H1 (cell line): ENCODE measurements at regions not wholly inside any gene's neighbourhood (a gene's known extent, or its start where the extent isn't known, plus 50 kb on each side); places are given as distances from the start of the nearest gene placed in this dataset.

Experiments used
- CTCF ChIA-PET: fragments of 300-600 bp; sonication (Branson Sonifier 250); formaldehyde crosslinking; loops from one replicate; lab custom pipeline; 2021; ENCODE audit not compliant: partially characterized antibody; lab: Charles Lee
- POLR2A ChIA-PET: fragments of 300-600 bp; sonication (Branson Sonifier 250); formaldehyde crosslinking; loops from one replicate; lab custom pipeline; 2021; ENCODE audit warnings: inconsistent platforms; ENCODE audit not compliant: partially characterized antibody; lab: Charles Lee
- DNase-seq, 2 experiments: peaks; one replicate each; pipeline versions ENCODE4 v3.0.0 to v3.0.0-alpha.2; 2010 to 2022; ENCODE audit warnings: low spot score in 2 of 2, low read depth in 1 of 2, mixed read lengths in 1 of 2
- FAIRE-seq: peaks from 2 replicates; lab custom pipeline; 2011; peaks lifted over from hg19 to GRCh38; lab: Jason Lieb, UNC
- H2AFZ ChIP-seq: 2 replicates; pipeline ENCODE4 v1.8.1; 2012; ENCODE audit warnings: low read length, inconsistent platforms
- H2AK5ac ChIP-seq: 2 replicates; pipeline ENCODE4 v1.6.1; 2013; ENCODE audit warnings: low read depth, low read length
- H2BK120ac ChIP-seq: replicated peaks from 2 replicates; pipeline ENCODE3; 2013; ENCODE audit warnings: low read depth, low read length, inconsistent platforms
- H2BK12ac ChIP-seq: 2 replicates; pipeline ENCODE4 v1.6.1; 2013; ENCODE audit warnings: low read depth, low read length
- H2BK15ac ChIP-seq: 2 replicates; pipeline ENCODE4 v1.6.1; 2013; ENCODE audit warnings: low read length
- H2BK20ac ChIP-seq: 2 replicates; pipeline ENCODE4 v1.6.1; 2013; ENCODE audit warnings: low read length
- H2BK5ac ChIP-seq: 2 replicates; pipeline ENCODE4 v1.6.1; 2013; ENCODE audit warnings: low read depth, low read length
- H3K14ac ChIP-seq: 2 replicates; pipeline ENCODE4 v1.6.1; 2013; ENCODE audit warnings: inconsistent platforms; ENCODE audit not compliant: insufficient read length
- H3K18ac ChIP-seq: 2 replicates; pipeline ENCODE4 v1.6.1; 2013; ENCODE audit warnings: low read length; ENCODE audit errors: extremely low read depth
- H3K23ac ChIP-seq: 2 replicates; pipeline ENCODE4 v1.6.1; 2013; ENCODE audit warnings: inconsistent platforms; ENCODE audit not compliant: insufficient read length
- H3K23me2 ChIP-seq: 2 replicates; pipeline ENCODE4 v1.6.1; 2013; ENCODE audit warnings: low read depth, low read length
- H3K27ac ChIP-seq: 2 replicates; pipeline ENCODE4 v1.6.1; 2011; ENCODE audit warnings: low read depth, low read length, inconsistent platforms
- H3K27me3 ChIP-seq, 4 experiments: replicated peaks in 1 of 4; 1 replicate in 1 of 4; 2 replicates in 3 of 4; pipeline versions ENCODE4 v1.6.1 to v1.8.1; 2011 to 2013; ENCODE audit warnings: low read length in 3 of 4, mild to moderate bottlenecking in 3 of 4, inconsistent platforms in 2 of 4, mixed read lengths in 2 of 4, moderate library complexity in 1 of 4; ENCODE audit not compliant: control insufficient read depth in 3 of 4, insufficient read depth in 3 of 4; ENCODE audit errors: extremely low read depth in 1 of 4
- H3K36me3 ChIP-seq, 4 experiments: 2 replicates each; pipeline versions ENCODE4 v1.6.1 to v1.8.1; 2011 to 2013; ENCODE audit warnings: mild to moderate bottlenecking in 4 of 4, low read length in 3 of 4, moderate library complexity in 2 of 4, control low read depth in 1 of 4, inconsistent platforms in 1 of 4; ENCODE audit not compliant: insufficient read depth in 4 of 4, control insufficient read depth in 2 of 4
- H3K4ac ChIP-seq: replicated peaks from 2 replicates; pipeline ENCODE3; 2013; ENCODE audit warnings: low read length, low read depth, mixed read lengths, inconsistent platforms; ENCODE audit not compliant: insufficient read length
- H3K4me1 ChIP-seq, 4 experiments: replicated peaks in 1 of 4; 1 replicate in 1 of 4; 2 replicates in 3 of 4; pipeline versions ENCODE4 v1.6.1 to v1.8.1; 2011 to 2013; ENCODE audit warnings: low read length in 3 of 4, inconsistent platforms in 2 of 4, mixed read lengths in 1 of 4; ENCODE audit not compliant: insufficient read depth in 4 of 4, control insufficient read depth in 3 of 4
- H3K4me2 ChIP-seq, 2 experiments: 2 replicates each; pipeline versions ENCODE4 v1.6.1 to v1.8.1; 2011 to 2013; ENCODE audit warnings: low read depth in 2 of 2, low read length in 2 of 2, control low read depth in 1 of 2, inconsistent platforms in 1 of 2, mild to moderate bottlenecking in 1 of 2; ENCODE audit not compliant: insufficient read depth in 1 of 2
- H3K4me3 ChIP-seq, 4 experiments: fragments of 200-600, 300-600 bp in 1 of 4; sonication (generic), shearing (Covaris generic), sonication (Bioruptor Twin) in 1 of 4; 2 replicates each; pipeline versions ENCODE4 v1.5.1 to v1.8.1; 2011 to 2016; ENCODE audit warnings: low read length in 4 of 4, low read depth in 3 of 4, control low read depth in 2 of 4, inconsistent platforms in 2 of 4, mild to moderate bottlenecking in 2 of 4, mixed read lengths in 1 of 4, moderate library complexity in 1 of 4; ENCODE audit not compliant: insufficient read depth in 2 of 4; ENCODE audit errors: extremely low read depth in 1 of 4
- H3K56ac ChIP-seq: replicated peaks from 2 replicates; pipeline ENCODE3; 2013; ENCODE audit warnings: low read depth, mild to moderate bottlenecking, mixed read lengths, low read length, inconsistent platforms; ENCODE audit not compliant: insufficient read length
- H3K79me1 ChIP-seq: 2 replicates; pipeline ENCODE4 v1.6.1; 2013; ENCODE audit warnings: low read depth, low read length, control low read depth
- H3K79me2 ChIP-seq, 2 experiments: 2 replicates each; pipeline versions ENCODE4 v1.6.1 to v1.8.1; 2012 to 2013; ENCODE audit warnings: low read length in 2 of 2, mild to moderate bottlenecking in 2 of 2, inconsistent platforms in 1 of 2; ENCODE audit not compliant: insufficient read depth in 2 of 2, control insufficient read depth in 1 of 2
- H3K9ac ChIP-seq, 4 experiments: replicated peaks in 1 of 4; 1 replicate in 1 of 4; 2 replicates in 3 of 4; pipeline versions ENCODE4 v1.6.1 to v1.8.1; 2011 to 2013; ENCODE audit warnings: low read depth in 3 of 4, low read length in 3 of 4, control low read depth in 2 of 4, mild to moderate bottlenecking in 2 of 4, moderate library complexity in 2 of 4, inconsistent platforms in 1 of 4; ENCODE audit errors: extremely low read depth in 1 of 4
- H3K9me3 ChIP-seq, 2 experiments: 2 replicates each; pipeline versions ENCODE4 v1.6.1 to v1.8.1; 2012 to 2013; ENCODE audit warnings: mild to moderate bottlenecking in 2 of 2, moderate library complexity in 2 of 2, control low read depth in 1 of 2, inconsistent platforms in 1 of 2, low read depth in 1 of 2, low read length in 1 of 2, mixed read lengths in 1 of 2; ENCODE audit not compliant: insufficient read depth in 2 of 2
- H4K20me1 ChIP-seq, 2 experiments: replicated peaks in 1 of 2; 2 replicates each; pipeline versions ENCODE3 to v1.8.1; 2011 to 2013; ENCODE audit warnings: inconsistent platforms in 2 of 2, low read length in 2 of 2, mild to moderate bottlenecking in 1 of 2; ENCODE audit not compliant: insufficient read depth in 2 of 2, control insufficient read depth in 1 of 2
- H4K5ac ChIP-seq: 2 replicates; pipeline ENCODE4 v1.6.1; 2013; ENCODE audit warnings: low read length, low read depth, mixed read lengths, inconsistent platforms; ENCODE audit not compliant: insufficient read length
- H4K8ac ChIP-seq: 2 replicates; pipeline ENCODE4 v1.8.0; 2013; ENCODE audit warnings: mild to moderate bottlenecking, moderate library complexity, low read length, inconsistent platforms; ENCODE audit not compliant: insufficient read depth; ENCODE audit errors: extremely low read depth
- H4K91ac ChIP-seq: replicated peaks from 2 replicates; pipeline ENCODE3; 2013; ENCODE audit warnings: low read length, mixed read lengths, inconsistent platforms; ENCODE audit not compliant: insufficient read length
- CBX8 ChIP-seq: fragments of 300-800, 300-1000 bp; sonication (generic); IDR thresholded peaks from 2 replicates; pipeline ENCODE4 v1.7.1; 2016; ENCODE audit warnings: low read depth, low read length, borderline replicate concordance
- CHD2 ChIP-seq: IDR thresholded peaks from 2 replicates; pipeline ENCODE4 v1.6.1; 2012; ENCODE audit warnings: low read length, improper control_type of control experiment
- FOSL1 ChIP-seq: IDR thresholded peaks from 2 replicates; pipeline ENCODE4 v1.6.1; 2011; ENCODE audit warnings: mild to moderate bottlenecking, low read depth, low read length, moderate library complexity; ENCODE audit not compliant: insufficient read depth
- JUN ChIP-seq: IDR thresholded peaks from 2 replicates; pipeline ENCODE4 v1.6.1; 2011; ENCODE audit warnings: low read depth, mild to moderate bottlenecking, improper control_type of control experiment, low read length
- KDM4A ChIP-seq: IDR thresholded peaks from one replicate; pipeline ENCODE4 v1.7.1; 2012; ENCODE audit warnings: low read depth, mild to moderate bottlenecking, moderate library complexity, low read length, inconsistent platforms; ENCODE audit not compliant: severe bottlenecking
- SIN3A ChIP-seq, 2 experiments: IDR thresholded peaks in 1 of 2; conservative IDR thresholded peaks in 1 of 2; 2 replicates each; pipeline ENCODE4 v1.6.1; 2011 to 2012; ENCODE audit warnings: low read length in 2 of 2, improper control_type of control experiment in 1 of 2, low read depth in 1 of 2, mild to moderate bottlenecking in 1 of 2
- TBP ChIP-seq: IDR thresholded peaks from 2 replicates; pipeline ENCODE4 v1.6.1; 2011; ENCODE audit warnings: low read depth, low read length, improper control_type of control experiment
- WGBS, 2 experiments: shearing (Covaris generic) in 1 of 2; methylation state at CpG; one replicate each; pipeline versions ENCODE4 v1.1.6 to v1.1.7; 2013 to 2015; ENCODE audit warnings: low lambda C conversion rate in 2 of 2, mixed read lengths in 2 of 2, inconsistent platforms in 1 of 2, low coverage in 1 of 2, missing lambda C conversion rate in 1 of 2; ENCODE audit not compliant: insufficient replicate concordance in 2 of 2, insufficient coverage in 1 of 2, insufficient read length in 1 of 2; ENCODE audit errors: extremely low coverage in 1 of 2, missing lambda C conversion rate in 1 of 2; 5-methylcytosine and 5-hydroxymethylcytosine counted together
- TF ChIP-seq, protein P1 (sequence below): IDR thresholded peaks from 2 replicates; pipeline ENCODE4 v1.6.1; 2011; ENCODE audit warnings: low read length, improper control_type of control experiment

DNA sequence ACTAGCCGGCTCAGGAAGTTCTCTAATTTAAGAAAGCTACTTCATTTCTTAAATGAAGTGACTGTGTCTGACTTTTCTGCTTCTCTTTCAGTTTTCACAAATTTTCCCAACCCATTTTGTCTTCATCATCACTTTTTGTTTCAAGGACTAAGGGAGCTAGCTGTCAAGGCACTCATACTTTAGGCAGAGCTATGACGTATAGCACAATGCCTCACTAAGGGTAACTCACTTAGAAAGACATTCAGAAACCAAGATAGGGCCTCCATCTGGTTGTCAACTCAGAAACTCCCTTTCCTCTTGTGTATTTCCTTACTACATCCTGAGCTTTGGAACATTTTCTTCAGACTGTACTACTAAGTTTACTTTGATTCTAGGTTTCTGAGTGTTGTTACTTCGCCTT lies 397.9 kb downstream of the TOX3 start:
- H2BK5ac ChIP-seq: no peak overlapping the region
- H3K14ac ChIP-seq: no peak overlapping the region
- no peak overlapping the region for H4K91ac ChIP-seq
- no peaks in the 10 kb centered on the region for H3K79me1 ChIP-seq
- no peak overlapping the region for H3K4me2 ChIP-seq
- H3K4me1 ChIP-seq: no peaks in the 10 kb centered on the region
- TF ChIP-seq TBP (no peak), SIN3A (conservative IDR thresholded peaks at IDR 0.05 in 1 of 2, IDR thresholded peaks at IDR 0.05 in 1 of 2; ENCODE audit: low read depth in 1 of 2, low read length in 2 of 2) (no peak), FOSL1 (no peak), CBX8 (no peak), KDM4A (no peak), CHD2 (no peak), JUN (no peak)
- TF ChIP-seq, protein P1, sequence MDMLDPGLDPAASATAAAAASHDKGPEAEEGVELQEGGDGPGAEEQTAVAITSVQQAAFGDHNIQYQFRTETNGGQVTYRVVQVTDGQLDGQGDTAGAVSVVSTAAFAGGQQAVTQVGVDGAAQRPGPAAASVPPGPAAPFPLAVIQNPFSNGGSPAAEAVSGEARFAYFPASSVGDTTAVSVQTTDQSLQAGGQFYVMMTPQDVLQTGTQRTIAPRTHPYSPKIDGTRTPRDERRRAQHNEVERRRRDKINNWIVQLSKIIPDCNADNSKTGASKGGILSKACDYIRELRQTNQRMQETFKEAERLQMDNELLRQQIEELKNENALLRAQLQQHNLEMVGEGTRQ: no peak
- H4K5ac ChIP-seq: no peak overlapping the region
- H3K23ac ChIP-seq: no peak overlapping the region
- WGBS, 2 experiments: 93% methylated on average over 3 of the region's 3 CpGs; no CpG with 5 or more reads in 1 of the 2 experiments
- POLR2A ChIA-PET: no interaction called here
- no peak overlapping the region for H2AFZ ChIP-seq
- H3K27me3 ChIP-seq: no peaks in the 10 kb centered on the region
- no peak overlapping the region for H3K9ac ChIP-seq
- no peak overlapping the region for H2BK15ac ChIP-seq
- DNase-seq (no peak), FAIRE-seq (no peak)
- no peak overlapping the region for H4K8ac ChIP-seq
- no peak overlapping the region for H3K18ac ChIP-seq
- H3K23me2 ChIP-seq: no peaks in the 10 kb centered on the region
- H4K20me1 ChIP-seq: no peaks in the 10 kb centered on the region
- no peaks in the 10 kb centered on the region for H3K36me3 ChIP-seq
- no peak overlapping the region for H3K27ac ChIP-seq
- no peak overlapping the region for H3K4ac ChIP-seq
- H2AK5ac ChIP-seq: no peak overlapping the region
- no peak overlapping the region for H2BK120ac ChIP-seq
- H3K79me2 ChIP-seq: no peaks in the 10 kb centered on the region
- H2BK20ac ChIP-seq: no peak overlapping the region
- H3K4me3 ChIP-seq: no peak overlapping the region
- CTCF ChIA-PET: interaction anchor here (0.6 to 1.1 kb wide), 3 partner anchors 89 to 764 kb away, joined by 3 to 4 read pairs (median 3); no protein-coding TSS in a partner anchor
- H3K9me3 ChIP-seq: no peaks in the 10 kb centered on the region
- no peak overlapping the region for H2BK12ac ChIP-seq
- no peak overlapping the region for H3K56ac ChIP-seq
